ENCODE measurements at regions not wholly inside any gene's neighbourhood (a gene's known extent, or its start where the extent isn't known, plus 50 kb on each side); places are given as distances from the start of the nearest gene placed in this dataset.
A peak's percentile ranks its signal among the peaks of the same experiment; 100 is the strongest.
"Not testable (repeated sequence)": the region's sequence is repeated elsewhere in the genome, so short reads cannot be mapped to it uniquely, and the experiment has no call there.

DNA sequence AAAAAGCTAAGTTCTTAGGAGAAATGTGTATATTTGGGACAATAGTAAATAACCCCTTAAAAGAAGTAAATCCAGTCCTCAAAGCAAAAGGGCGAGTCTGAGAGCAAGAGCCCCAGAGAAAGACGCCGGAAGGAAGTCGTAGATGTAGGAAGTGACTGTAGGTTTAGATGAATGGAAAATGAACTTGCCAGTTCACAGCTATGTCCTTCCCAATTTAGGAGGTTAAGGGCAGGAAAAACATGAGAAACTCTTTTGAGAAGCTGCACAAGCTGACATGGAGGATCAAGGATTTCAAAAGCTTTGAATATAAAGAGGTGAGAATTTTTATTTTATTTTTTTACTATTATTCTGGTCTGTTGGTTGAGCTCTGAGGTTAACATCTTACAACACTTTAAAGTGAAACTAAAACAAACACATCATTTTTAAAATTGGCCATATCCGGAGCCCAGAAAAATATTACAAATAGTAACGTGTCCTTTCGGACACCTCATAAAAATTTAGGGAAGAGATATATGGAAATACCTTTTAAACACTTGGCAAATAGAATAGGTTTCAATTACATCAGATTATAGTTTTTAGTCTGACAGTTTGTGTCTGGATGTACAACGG, 1178.6 kb downstream of the MRPL39 start:
- peak in 2 of 3 donors; percentile 46 to 63 for DNase-seq (ENCODE audit: low read depth in 2 of 3, low spot score in 2 of 3)

DNA sequence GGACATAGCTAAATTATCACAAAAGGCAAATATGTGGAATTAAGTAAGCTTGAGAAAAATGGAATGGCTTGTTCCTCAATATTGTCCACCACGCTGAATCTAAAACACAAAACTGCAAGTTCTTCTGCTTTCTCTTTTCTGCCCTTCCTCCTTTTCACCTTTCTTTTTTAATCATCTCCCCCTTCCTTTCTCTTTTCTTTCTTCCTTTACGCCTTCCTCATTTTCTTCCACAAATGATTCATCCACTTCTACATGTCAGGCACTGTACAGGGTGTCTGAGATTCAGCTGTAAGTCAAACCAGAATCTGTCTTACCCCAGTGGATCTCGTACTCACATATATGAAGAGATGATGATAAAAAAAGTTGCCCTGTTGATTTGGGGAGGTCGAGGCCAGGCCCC, 1182.5 kb downstream of the MRPL39 start:
- no peak for DNase-seq (ENCODE audit: low read depth in 2 of 3, low spot score in 2 of 3)

DNA sequence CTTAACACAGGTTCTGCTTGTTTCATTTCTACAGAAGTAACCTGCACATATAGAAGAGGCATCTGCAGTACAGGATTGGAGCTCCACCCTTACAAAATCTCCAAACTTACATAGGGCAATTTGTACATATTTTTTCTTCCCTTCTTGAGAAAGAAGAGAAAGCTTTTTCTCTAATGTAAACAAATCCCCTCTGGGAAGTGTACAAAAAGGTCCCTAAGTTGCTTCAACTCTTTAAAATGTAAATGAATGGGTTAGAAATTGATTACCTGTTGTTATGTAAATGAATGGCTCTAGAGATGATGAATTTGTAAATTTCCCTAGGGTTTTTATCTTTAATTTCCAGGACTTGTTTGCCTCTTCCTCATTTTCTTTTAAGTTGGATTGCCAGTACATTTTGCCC, 1183.7 kb downstream of the MRPL39 start:
- DNase-seq (ENCODE audit: low read depth in 2 of 3, low spot score in 2 of 3) = no peak

DNA sequence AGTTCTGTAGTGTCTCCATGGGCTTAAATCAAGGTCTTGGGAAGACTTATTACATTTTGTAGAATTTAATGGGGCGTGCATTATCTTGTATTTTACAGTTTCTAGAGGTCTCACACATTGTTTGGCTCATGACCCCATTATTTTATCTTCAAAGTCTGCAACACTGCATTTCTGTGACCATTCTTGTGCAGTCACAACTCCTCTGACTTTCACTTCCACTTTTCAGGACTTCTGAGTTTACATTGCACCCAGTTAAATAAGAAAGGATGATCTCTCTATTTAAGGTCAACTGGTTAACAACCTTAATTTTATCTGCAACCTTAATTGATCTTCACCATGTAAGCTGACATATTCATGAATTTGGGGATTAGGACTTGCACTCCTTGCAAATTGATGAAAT, 1186.6 kb downstream of the MRPL39 start:
- DNase-seq (ENCODE audit: low read depth in 2 of 3, low spot score in 2 of 3) = no peak

DNA sequence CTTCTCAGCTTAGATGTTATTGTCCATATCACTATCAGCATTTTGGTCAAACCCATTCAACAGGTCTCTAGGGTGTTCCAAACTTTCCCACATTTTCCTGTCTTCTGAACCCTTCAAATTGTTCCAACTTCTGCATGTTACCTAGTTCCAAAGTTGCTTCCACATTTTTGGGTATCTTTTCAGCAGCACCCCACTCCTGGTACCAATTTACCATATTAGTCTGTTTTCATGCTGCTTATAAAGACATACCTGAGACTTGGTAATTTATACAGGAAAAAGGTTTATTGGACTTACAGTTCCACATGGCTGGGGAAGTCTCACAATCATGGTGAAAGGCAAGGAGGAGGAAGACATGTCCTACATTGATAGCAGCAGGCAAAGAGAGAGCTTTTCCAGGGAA, 1187.6 kb downstream of the MRPL39 start:
- DNase-seq (ENCODE audit: low read depth in 2 of 3, low spot score in 2 of 3) = not testable (repeated sequence)

DNA sequence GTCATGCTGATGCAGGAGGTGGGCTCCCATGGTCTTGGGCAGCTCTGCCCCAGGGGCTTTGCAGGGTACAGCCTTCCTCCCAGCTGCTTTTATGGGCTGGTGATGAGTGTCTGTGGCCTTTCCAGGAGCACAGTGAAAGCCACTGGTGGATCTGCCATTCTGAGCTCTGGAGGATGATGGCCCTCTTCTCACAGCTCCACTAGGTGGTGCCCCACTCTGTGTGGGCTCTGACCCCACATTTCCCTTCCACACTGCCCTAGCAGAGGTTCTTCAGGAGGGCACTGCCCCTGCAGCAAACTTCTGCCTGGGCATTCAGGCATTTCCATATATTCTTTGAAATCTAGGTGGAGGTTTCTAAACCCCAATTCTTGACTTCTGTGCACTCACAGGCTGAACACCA, 1188.6 kb downstream of the MRPL39 start:
- DNase-seq (ENCODE audit: low read depth in 2 of 3, low spot score in 2 of 3) = no peak

DNA sequence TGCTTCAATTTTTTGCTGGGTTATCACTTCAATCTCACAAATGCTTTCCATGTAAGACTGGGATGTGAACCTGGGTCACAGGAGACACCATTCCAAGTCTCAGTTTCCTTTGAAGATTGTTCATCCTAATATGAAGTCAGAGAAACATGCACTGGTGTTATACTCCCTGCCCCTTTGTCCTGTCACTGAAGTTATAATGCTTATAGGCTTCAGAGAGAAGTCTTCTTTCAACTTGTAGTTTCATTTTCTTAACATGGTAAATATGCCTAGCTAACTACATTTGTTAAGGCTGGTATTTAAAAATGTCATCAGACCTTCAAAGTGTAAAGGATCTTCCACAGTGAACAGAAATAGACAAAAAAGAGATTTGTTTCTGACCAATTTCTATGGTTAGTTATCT, 1195.9 kb downstream of the MRPL39 start:
- no peak for DNase-seq (ENCODE audit: low read depth in 2 of 3, low spot score in 2 of 3)

DNA sequence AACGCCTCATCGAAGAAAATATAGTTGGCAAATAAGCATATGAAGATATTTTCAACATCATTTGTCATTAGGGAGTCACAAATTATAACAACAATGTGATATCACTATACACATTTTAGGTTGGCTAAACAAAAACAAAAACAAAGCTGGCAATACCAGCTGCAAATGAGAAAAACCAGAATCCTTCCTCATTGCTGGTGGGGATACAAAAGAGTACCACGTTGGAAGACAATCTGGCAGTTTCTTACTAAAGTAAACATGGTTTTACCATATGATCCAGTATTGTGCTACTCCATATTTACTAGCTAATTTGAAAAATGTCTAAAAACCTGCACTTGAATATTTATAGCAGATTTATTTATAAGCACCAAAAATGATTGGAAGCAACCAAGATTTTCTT, 1204.1 kb downstream of the MRPL39 start:
- DNase-seq (ENCODE audit: low read depth in 2 of 3, low spot score in 2 of 3) = no peak

DNA sequence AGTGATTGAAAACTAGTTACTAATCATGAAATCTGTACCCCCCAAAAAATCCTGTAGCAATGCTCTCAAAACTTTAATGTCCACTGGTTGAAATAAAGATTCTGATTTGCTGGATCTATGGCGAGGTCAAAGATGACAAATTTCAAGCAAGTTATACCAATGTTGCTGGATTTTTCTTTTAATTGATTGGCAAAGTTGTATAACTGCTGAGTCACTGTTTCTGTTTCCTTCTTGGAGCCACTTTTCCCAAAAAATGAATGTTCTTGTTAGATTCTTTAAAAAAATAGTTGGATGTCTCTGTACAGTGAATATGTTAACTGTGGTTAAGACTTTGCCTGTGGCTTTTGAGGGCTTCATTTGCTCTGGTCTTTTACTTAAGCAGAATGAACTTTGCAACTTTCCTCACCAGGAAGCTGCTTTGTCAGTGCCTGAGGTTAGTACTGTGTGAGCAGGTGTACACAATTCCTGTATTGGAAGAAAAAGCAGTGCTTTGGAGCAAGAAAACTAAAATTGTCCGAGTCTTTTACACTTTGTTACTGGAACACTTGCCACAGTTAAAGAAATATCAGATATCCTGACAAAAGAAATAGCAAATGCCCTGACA, 1211.9 kb downstream of the MRPL39 start:
- DNase-seq (ENCODE audit: low read depth in 2 of 3, low spot score in 2 of 3) = peak in 1 of 3 donors; percentile 17

DNA sequence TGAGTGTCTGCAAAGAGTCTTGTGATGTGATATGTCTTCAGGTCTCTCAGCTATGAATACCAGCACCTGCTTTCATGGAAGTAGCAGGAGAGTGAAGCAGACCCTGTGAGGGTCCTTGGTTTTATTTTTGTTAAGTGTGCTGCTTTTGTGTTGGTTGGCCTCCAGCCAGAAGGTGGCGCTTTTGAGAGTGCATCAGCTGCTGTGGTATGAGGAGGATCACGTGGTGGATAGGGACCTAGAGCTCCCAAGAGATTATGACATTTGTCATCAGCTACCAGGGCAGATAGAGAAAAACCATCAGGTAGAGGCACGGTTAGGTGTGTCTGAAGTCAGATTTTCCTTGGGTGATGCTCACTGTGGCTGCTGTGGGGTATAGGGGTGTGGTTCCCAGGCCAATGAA, 1232.1 kb downstream of the MRPL39 start:
- no peak for DNase-seq (ENCODE audit: low read depth in 2 of 3, low spot score in 2 of 3)

DNA sequence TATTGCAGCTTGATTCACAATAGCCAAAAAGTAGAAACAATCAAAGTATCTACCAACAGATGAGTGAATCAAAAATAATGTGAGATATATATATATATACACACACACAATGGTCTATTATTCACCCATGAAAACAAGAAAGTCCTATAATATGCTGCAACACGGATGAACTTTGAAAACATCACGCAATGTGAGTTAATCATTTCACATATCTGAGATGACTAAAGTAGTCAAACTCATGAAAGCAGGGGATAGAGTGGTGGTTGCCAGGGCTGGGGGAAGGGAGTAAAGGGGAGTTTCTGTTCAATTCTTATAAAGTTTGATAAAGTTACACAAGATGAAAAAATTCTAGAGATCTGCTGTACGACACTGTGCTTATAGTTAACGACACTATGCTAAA, 1234.8 kb downstream of the MRPL39 start:
- no peak for DNase-seq (ENCODE audit: low read depth in 2 of 3, low spot score in 2 of 3)

DNA sequence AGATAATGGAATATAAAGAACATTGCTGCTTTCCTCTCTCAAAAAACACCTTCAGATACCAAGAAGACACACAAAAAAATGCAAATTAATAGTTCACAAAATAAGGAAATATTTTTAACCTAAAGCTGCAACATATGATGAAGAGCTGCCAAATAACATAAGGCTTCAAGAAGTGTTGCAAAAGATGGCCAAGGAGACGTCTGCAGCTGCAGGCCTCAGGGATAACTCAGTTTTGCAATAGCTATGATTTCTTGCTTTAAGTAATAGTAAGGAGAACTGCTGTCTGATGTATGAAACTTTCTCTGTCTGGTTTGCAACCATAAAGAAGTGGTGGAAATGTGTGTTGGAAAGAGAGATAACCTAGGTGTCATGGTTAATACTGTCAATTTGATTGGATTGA, 1237.5 kb downstream of the MRPL39 start:
- no peak for DNase-seq (ENCODE audit: low read depth in 2 of 3, low spot score in 2 of 3)

DNA sequence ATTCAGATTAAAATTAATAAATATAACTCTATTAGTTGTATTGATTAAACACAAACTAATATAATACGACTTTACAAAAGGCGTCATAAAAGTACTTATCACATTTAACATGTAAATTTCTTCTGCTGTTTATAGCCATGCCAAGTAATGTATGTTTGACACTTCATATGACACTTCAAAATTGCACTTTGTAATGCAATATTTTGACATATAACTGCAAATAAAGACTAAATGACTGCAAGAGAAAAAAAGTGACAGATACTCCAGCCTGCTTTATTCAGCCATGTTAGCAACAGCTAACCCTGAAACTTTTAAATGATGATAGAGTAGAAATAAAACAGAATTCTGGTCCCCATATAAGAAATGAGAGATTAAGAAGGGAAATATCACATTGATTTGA, 1238.0 kb downstream of the MRPL39 start:
- DNase-seq (ENCODE audit: low read depth in 2 of 3, low spot score in 2 of 3) = no peak

DNA sequence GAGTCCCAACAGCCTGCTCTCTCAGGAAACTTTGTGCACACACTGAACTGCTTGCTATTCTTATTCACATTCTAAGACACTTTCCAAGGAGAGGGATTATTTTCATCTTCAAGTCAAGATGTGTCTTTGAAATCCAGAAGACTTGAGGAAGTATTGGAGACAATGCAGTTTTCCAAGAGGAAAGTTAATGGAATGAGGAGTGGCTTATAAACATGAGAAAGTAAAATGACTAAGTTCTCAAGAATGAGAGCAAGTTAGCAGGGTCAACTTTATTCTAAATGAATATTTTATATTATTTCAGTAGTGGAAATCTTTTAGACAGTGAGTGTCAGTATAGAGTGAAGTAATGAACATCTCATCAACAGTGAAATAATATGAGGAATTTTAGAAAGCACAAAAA, 1239.3 kb downstream of the MRPL39 start:
- no peak for DNase-seq (ENCODE audit: low read depth in 2 of 3, low spot score in 2 of 3)

DNA sequence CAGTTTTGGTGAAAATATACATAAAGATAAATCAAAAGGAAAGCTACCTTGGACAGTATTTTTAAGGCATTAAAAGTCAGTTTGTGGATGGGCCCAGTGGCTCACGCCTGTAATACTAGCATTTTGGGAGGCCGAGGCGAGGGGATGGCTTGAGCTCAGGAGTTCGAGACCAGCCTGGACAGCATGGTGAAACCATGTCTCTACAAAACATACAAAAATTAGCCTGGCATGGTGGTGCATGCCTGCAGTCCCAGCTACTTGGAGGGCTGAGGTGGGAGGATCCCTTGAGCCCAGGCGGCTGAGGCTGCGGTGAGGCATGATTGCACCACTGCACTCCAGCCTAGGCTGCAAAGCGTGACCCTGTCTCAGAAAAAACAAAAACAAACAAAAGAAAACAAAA, 1253.8 kb downstream of the MRPL39 start:
- DNase-seq (ENCODE audit: low read depth in 2 of 3, low spot score in 2 of 3) = no peak

DNA sequence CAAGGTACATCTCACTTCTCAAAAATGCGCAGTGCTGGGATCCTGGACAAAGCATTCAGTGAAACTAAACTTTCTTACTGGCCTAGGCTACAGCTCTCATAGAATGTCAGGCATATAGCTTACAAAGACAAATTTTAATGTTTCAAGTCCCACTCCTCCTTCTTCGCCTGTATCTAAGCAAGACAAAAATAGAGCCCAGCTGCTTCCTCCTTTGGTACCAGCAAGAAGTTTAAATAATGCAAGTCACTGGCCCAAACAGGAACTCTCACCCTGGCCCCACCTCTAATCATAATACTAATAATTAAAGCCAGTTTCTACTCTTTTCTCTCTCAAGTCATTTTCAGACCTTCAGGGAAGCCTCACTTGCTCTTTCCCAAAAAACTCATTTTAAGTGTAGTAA, 1267.9 kb downstream of the MRPL39 start:
- DNase-seq (ENCODE audit: low read depth in 2 of 3, low spot score in 2 of 3) = peak in 2 of 3 donors; percentile 45 to 85

DNA sequence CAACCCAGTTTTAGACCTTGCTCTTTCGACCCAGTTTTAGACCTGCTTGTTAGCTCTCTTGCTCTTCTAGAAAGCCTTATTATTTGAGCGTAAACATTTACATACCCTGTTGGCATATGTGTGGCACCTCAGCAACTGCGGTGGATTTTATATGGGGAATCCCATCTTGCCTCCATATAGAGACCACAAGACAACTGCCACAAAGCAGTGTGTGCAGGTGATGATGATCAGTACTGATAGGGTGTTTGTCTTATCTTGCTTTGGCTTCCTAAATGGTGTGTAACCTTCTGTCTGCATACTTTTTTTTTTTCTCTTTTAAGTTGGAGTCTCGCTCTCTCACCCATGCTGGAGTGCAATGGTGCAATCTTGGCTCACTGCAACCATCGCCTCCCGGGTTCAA, 1270.8 kb downstream of the MRPL39 start:
- DNase-seq (ENCODE audit: low read depth in 2 of 3, low spot score in 2 of 3) = no peak

DNA sequence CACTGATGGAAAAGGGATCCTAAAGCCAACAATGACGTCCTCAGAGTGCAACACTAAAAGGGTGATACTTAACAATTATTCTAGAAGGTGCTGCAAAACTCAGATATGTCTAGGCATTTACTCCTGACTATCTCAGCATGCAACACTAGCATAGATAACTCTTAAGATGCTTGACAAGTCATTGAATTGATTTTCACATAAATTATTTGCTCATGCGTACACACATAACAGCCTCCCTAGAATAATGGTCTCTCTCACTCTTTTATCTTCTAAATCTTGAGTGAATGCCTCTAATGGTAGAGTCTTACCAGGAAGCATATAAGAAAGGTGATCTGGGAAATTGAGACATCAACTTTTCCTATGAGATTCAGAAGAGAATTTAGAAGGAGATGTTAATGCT, 1283.7 kb downstream of the MRPL39 start:
- no peak for DNase-seq (ENCODE audit: low read depth in 2 of 3, low spot score in 2 of 3)

DNA sequence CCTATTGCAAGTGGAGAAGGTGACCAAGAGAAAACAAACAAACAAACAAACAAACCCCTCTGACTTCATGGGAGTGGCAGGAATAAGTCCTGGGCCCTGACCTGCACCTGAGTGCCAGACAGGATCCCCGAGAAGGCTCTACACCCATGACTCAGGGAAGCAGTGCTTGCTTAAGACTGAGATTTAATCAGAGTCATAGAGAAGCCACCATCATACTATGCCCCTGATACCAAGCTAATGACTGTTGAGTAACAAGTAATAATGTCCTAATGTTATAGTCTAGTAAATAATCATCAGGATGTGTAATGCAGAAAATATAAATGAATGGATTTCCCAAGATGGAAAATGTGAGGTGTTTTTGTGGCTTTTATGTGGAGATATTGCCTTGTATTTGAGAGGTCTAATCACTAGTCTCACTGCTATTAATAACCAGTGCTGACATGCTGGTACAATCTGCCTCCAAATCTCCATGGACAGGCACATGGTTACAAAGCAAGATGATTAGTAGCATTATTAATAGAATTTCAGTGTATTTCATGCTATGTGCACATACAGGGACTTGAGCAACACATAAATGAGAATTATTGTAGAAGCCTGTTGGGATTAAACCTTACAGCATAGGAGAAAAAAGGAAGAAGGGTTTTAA, 1290.9 kb downstream of the MRPL39 start:
- no peak for DNase-seq (ENCODE audit: low read depth in 2 of 3, low spot score in 2 of 3)

DNA sequence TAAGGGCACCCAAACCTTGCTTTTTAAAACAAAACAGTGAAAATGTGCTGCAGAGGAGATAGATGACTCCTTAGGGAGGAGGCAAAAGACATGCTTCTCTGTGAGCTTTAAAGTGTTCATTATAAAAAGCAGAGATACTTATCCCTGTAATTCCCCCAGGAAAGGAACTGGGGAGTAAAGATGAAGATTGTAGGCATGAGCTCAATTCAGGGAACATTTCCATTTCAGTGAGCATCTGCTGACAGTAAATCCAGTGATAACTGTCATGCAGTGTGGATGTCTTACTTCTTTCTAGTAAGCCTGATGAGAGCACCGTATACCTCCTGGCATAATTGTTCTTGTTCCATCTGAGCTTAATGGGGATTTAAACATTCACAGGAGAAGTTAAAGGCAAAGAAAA, 1296.5 kb downstream of the MRPL39 start:
- DNase-seq (ENCODE audit: low read depth in 2 of 3, low spot score in 2 of 3) = no peak

DNA sequence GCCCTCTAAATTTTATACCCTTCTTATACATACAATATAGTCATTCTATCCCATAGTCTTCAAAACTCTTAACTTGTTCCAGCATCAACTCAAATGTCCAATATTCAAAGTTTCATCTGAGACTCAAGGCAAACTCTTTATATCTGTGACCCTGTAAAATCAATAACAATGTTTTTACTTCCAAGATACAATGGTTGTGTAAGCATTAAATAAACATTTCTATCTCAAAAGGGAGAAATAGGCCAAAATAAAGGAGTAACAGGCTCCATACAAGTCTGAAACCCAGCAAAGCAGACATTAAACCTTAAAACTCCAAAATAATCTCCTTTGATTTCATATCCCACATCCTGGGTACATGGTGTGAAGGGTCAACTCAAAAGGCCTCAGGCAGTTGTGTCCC, 1299.1 kb downstream of the MRPL39 start:
- DNase-seq (ENCODE audit: low read depth in 2 of 3, low spot score in 2 of 3) = no peak

DNA sequence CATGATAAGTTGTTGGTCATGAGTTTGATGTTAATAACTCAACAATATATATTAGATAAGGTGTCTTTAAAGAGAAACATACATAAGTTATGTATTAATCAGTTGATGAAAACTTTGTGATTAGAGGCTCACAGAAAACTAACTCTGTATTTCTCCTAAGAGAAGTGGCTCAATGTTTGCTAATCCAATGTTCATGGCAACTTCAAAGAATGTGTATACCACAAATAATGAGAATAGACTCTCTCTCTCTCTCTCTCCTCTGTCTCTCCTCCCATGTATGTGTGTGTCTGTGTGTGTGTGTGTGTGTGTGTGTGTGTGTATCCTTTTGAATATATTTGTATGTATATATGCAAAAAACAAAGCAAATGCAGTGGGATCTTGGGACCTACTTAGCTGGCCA, 1304.9 kb downstream of the MRPL39 start:
- no peak for DNase-seq (ENCODE audit: low read depth in 2 of 3, low spot score in 2 of 3)

DNA sequence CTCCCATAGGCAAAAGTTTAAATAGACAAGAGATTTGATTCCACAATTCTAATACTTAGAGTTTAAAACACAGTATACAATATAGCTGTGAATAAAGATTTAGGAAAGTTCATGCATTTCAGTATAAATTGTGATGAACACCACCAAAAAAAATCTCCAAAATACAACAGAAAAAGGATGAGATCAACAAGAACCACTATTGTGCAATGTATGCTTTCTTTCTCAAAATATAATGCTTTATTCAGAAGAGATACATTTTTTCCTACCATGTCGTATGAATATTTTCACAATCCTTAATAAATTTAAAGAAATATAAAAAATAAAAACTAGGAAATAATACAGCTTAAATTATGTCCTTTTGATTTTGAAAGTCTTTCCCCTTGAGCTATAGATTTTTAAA, 1309.2 kb downstream of the MRPL39 start:
- DNase-seq (ENCODE audit: low read depth in 2 of 3, low spot score in 2 of 3) = no peak
